Progenitor cell of endocrine pancreas (in vitro differentiated cells): ENCODE measurements at regions not wholly inside any gene's neighbourhood (a gene's known extent, or its start where the extent isn't known, plus 50 kb on each side); places are given as distances from the start of the nearest gene placed in this dataset.

Source experiments
- DNase-seq: peaks from one replicate; pipeline ENCODE4 v3.0.0; 2021; ENCODE audit warnings: low spot score; ENCODE audit not compliant: unreplicated experiment
- H3K27ac Mint-ChIP-seq: 2 replicates; pipeline ENCODE4 v1.8.0; 2021; ENCODE audit warnings: mild to moderate bottlenecking, moderate library complexity, mixed read lengths
- H3K27me3 Mint-ChIP-seq: 2 replicates; pipeline ENCODE4 v1.8.0; 2021; ENCODE audit warnings: mixed read lengths
- H3K36me3 Mint-ChIP-seq: 2 replicates; pipeline ENCODE4 v1.8.0; 2022; ENCODE audit warnings: mixed read lengths; ENCODE audit not compliant: insufficient read depth
- H3K4me1 Mint-ChIP-seq: 2 replicates; pipeline ENCODE4 v1.8.0; 2021; ENCODE audit warnings: low read depth, mixed read lengths
- H3K4me3 Mint-ChIP-seq: 2 replicates; pipeline ENCODE4 v1.8.0; 2021; ENCODE audit warnings: low read depth, mild to moderate bottlenecking, moderate library complexity, mixed read lengths
- H3K9me3 Mint-ChIP-seq: 2 replicates; pipeline ENCODE4 v1.8.0; 2021; ENCODE audit warnings: low read depth, mixed read lengths
- TF ChIP-seq, protein P1 (sequence below): fragments of 200-600 bp; sonication (generic); IDR thresholded peaks from one replicate; pipeline ENCODE4 v1.5.0; 2021; ENCODE audit warnings: antibody characterized with exemption, mild to moderate bottlenecking; ENCODE audit not compliant: unreplicated experiment

DNA sequence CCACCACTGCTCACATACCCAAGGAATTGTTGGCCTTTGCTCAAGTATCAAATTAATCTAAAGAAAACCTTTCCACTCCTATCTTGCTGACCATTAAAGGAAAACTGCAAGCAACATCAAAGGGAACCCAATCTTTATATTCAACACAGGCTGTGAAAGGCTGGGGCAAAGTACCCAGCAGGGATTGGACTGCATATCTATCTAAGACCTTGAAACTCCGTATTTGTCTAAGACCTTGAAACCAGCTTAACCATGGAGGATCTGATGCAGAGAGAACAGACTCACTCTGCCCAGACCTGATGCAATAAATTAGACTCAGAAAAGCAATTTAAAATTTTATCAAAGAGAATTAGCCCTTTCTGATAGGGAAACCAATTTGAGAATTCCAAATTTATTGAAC lies 102.2 kb downstream of the DIO2 start:
- H3K9me3 Mint-ChIP-seq, result no peaks in the 10 kb centered on the region
- H3K4me1 Mint-ChIP-seq, result no peaks in the 10 kb centered on the region
- no peak for DNase-seq
- no peak overlapping the region for H3K27ac Mint-ChIP-seq
- no peaks in the 10 kb centered on the region for H3K27me3 Mint-ChIP-seq
- H3K4me3 Mint-ChIP-seq, result no peak overlapping the region
- no peaks in the 10 kb centered on the region for H3K36me3 Mint-ChIP-seq
- TF ChIP-seq, protein P1, sequence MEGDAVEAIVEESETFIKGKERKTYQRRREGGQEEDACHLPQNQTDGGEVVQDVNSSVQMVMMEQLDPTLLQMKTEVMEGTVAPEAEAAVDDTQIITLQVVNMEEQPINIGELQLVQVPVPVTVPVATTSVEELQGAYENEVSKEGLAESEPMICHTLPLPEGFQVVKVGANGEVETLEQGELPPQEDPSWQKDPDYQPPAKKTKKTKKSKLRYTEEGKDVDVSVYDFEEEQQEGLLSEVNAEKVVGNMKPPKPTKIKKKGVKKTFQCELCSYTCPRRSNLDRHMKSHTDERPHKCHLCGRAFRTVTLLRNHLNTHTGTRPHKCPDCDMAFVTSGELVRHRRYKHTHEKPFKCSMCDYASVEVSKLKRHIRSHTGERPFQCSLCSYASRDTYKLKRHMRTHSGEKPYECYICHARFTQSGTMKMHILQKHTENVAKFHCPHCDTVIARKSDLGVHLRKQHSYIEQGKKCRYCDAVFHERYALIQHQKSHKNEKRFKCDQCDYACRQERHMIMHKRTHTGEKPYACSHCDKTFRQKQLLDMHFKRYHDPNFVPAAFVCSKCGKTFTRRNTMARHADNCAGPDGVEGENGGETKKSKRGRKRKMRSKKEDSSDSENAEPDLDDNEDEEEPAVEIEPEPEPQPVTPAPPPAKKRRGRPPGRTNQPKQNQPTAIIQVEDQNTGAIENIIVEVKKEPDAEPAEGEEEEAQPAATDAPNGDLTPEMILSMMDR, result no peak

DNA sequence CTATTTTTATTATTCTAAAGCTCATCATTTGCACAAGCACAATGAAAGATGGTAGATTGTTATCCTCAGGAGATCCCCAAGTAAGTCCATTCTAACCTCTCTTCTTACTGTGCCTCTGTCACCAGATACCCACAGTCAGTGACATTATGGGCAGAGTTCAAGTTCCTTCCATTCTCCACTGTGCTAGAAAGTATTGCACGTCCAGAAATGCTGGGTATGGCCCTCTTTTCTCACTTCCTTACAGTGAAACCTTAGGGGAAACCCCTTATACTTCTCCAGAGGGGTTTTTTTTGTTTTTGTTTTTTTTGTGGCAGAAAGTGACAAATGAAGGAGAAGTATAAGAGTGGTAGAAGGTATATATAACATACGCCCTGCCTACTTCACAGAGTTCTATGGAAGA lies 102.9 kb downstream of the DIO2 start:
- DNase-seq, result no peak
- Mint-ChIP-seq H3K36me3 (no peaks in the 10 kb centered on the region), H3K27me3 (no peaks in the 10 kb centered on the region), H3K27ac (no peak overlapping the region), H3K4me1 (no peaks in the 10 kb centered on the region), H3K4me3 (no peak overlapping the region), H3K9me3 (no peaks in the 10 kb centered on the region)
- TF ChIP-seq, protein P1, result no peak

DNA sequence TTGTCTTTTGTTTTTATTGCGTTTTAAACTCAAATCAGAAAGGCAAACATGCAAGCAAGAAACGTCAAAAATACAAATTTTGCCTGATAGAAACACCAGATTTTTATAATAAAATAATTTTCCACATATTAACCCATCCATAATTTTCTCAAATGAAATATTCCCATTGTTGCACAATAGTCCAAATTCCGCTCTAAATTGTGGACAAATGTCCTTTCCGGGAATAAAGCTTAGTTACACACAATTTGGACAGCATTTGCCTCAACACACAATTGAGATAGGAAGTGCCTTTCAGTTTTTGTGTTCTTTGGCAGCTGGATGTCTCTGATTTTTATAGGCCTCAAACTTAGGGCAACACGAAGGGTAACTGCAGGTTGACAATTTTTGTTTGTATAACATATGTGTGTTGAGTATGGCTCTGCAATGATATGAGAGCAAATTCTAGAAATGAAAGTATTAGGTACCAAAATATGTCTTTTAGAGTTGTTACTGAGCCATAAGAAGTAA lies 105.8 kb downstream of the DIO2 start:
- Mint-ChIP-seq H3K36me3 (no peaks in the 10 kb centered on the region), H3K4me1 (no peaks in the 10 kb centered on the region), H3K4me3 (no peak overlapping the region), H3K27me3 (no peaks in the 10 kb centered on the region), H3K27ac (no peak overlapping the region), H3K9me3 (no peaks in the 10 kb centered on the region)
- no peak for DNase-seq
- TF ChIP-seq, protein P1, result no peak

DNA sequence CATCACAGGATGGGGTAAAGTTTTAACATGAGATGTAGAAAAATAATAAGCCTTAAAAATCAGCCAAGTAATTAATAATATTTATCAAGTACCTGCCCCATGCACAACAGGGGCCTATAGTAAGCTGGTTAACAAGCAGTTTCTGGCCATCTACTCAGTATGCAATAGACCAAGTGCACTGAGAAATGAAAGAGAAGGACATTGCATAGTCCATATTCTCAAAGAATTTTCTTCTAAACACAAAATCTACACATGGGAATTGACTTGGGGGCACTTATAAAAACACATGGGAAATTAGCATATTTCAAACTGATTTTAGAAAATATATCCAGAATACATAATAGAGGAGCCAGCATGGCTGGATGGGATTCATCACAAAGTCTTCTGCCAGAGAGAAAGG lies 109.5 kb downstream of the DIO2 start:
- no peak overlapping the region for H3K4me3 Mint-ChIP-seq
- TF ChIP-seq, protein P1, result no peak
- H3K9me3 Mint-ChIP-seq, result no peaks in the 10 kb centered on the region

DNA sequence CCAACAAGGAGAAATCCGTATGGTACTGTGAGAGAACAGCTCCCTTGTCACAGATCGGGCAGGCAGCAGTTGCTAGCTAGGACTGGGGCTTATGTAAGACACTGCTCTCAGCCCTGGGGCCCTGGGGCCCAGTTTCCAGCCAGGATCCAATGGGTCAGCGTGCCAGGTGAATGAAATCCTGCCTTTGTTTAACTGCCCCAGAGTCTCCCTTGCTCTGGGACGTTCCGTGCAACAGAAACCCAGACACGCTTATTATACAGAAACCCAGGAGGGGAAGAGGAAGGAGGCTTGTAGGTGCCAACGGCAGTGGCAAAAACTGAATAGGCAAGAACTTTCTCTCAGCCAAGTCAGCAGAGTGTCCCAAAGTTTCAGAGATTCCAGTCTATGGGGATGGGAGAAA lies 110.6 kb downstream of the DIO2 start:
- H3K4me1 Mint-ChIP-seq, result no peaks in the 10 kb centered on the region
- no peak overlapping the region for H3K4me3 Mint-ChIP-seq
- DNase-seq, result no peak
- TF ChIP-seq, protein P1, result no peak
- H3K27ac Mint-ChIP-seq, result no peak overlapping the region
- no peaks in the 10 kb centered on the region for H3K9me3 Mint-ChIP-seq
- no peaks in the 10 kb centered on the region for H3K36me3 Mint-ChIP-seq
- H3K27me3 Mint-ChIP-seq, result no peaks in the 10 kb centered on the region

More for the DNA sequence above, 109.5 kb downstream of the DIO2 start:
- H3K4me1 Mint-ChIP-seq, result no peaks in the 10 kb centered on the region
- DNase-seq, result no peak
- H3K27me3 Mint-ChIP-seq, result no peaks in the 10 kb centered on the region
- H3K27ac Mint-ChIP-seq, result no peak overlapping the region
- H3K36me3 Mint-ChIP-seq, result no peaks in the 10 kb centered on the region
